Vagina (tissue), 2 donors: ENCODE measurements at regions not wholly inside any gene's neighbourhood (a gene's known extent, or its start where the extent isn't known, plus 50 kb on each side); places are given as distances from the start of the nearest gene placed in this dataset.

ENCODE experiments used
- POLR2A ChIP-seq, 2 donors: fragments of 450-650 bp; IDR thresholded peaks; one replicate each; pipeline ENCODE4 v1.6.1; 2017; ENCODE audit warnings: antibody characterized with exemption in 2 of 2, mild to moderate bottlenecking in 2 of 2, moderate library complexity in 2 of 2
- POLR2AphosphoS5 ChIP-seq, 2 donors: sonication (generic); formaldehyde crosslinking; IDR thresholded peaks; one replicate each; pipeline ENCODE4 v1.9.0; 2017; ENCODE audit warnings: antibody characterized with exemption in 2 of 2, mild to moderate bottlenecking in 2 of 2, low read depth in 1 of 2; ENCODE audit not compliant: insufficient read depth in 1 of 2
- TF ChIP-seq, protein P1 (sequence below), 3 experiments: fragments of 450-650 bp in 2 of 3; fragments of 200-600 bp in 1 of 3; sonication (generic) in 1 of 3; IDR thresholded peaks; one replicate each; pipeline ENCODE4 v1.5.1; 2017 to 2019; ENCODE audit warnings: antibody characterized with exemption in 3 of 3, mild to moderate bottlenecking in 2 of 3, moderate library complexity in 2 of 3

GRCh38 chr11:22561283-22561682, 64.3 kb downstream of the FANCF start:
- TF ChIP-seq, protein P1, sequence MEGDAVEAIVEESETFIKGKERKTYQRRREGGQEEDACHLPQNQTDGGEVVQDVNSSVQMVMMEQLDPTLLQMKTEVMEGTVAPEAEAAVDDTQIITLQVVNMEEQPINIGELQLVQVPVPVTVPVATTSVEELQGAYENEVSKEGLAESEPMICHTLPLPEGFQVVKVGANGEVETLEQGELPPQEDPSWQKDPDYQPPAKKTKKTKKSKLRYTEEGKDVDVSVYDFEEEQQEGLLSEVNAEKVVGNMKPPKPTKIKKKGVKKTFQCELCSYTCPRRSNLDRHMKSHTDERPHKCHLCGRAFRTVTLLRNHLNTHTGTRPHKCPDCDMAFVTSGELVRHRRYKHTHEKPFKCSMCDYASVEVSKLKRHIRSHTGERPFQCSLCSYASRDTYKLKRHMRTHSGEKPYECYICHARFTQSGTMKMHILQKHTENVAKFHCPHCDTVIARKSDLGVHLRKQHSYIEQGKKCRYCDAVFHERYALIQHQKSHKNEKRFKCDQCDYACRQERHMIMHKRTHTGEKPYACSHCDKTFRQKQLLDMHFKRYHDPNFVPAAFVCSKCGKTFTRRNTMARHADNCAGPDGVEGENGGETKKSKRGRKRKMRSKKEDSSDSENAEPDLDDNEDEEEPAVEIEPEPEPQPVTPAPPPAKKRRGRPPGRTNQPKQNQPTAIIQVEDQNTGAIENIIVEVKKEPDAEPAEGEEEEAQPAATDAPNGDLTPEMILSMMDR (IDR thresholded peaks at IDR 0.05), result no peak
- TF ChIP-seq POLR2A (IDR thresholded peaks at IDR 0.05), result no peak
- TF ChIP-seq POLR2AphosphoS5 (IDR thresholded peaks at IDR 0.05; ENCODE audit: insufficient read depth in 1 of 2, low read depth in 1 of 2), result no peak
